ENCODE measurements at regions not wholly inside any gene's neighbourhood (a gene's known extent, or its start where the extent isn't known, plus 50 kb on each side); places are given as distances from the start of the nearest gene placed in this dataset.
A peak's percentile ranks its signal among the peaks of the same experiment; 100 is the strongest.
"Not testable (repeated sequence)": the region's sequence is repeated elsewhere in the genome, so short reads cannot be mapped to it uniquely, and the experiment has no call there.

DNA sequence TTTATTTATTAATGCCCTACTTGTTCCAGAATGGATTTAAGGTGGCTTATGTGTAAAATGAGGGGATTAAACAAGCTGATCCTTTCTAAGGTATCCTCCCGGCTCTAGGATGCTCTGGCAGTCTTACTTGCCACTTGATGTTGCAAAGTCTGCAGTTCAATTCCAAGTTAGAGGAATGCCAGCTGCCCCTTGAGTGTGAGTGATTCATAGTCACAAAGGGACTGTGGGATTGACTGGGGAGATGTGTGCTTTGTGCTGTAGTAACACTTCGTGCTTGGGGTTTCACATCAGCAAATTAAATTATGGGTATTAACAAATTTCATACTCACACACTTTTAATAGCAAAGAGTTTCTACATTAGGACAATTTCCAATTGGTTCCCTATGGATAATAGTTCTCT is 550.8 kb upstream of the CADM1 start:
- no peak for DNase-seq

GRCh38 chr11:116053548-116053919 is 549.3 kb upstream of the CADM1 start:
- no peak for DNase-seq

GRCh38 chr11:116052603-116053547 is 548.7 kb upstream of the CADM1 start:
- DNase-seq, result no peak

- DNase-seq, result no peak
Observed at GRCh38 chr11:116051494-116051893, 547.3 kb upstream of the CADM1 start.

DNA sequence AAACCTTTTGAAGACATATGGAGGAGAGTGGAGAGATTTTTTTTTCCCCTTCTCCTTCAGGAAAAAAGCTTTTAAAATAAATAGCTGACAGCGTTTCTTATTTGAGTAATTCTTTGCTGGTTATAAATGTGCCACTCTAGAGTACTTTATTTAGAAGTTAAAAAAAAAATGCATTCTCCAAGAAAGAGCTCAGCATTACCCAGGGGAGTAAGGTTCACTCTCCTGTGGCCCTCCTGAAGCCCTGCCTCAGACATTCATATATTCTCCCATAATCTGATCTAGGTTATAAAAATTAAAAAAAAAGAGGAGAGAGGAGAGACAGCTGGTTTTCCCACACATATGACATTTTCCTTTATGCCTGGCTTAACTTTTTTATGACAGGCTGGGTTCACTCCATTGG is 545.2 kb upstream of the CADM1 start:
- DNase-seq, result no peak

GRCh38 chr11:116046127-116046526 is 541.9 kb upstream of the CADM1 start:
- no peak for DNase-seq

DNA sequence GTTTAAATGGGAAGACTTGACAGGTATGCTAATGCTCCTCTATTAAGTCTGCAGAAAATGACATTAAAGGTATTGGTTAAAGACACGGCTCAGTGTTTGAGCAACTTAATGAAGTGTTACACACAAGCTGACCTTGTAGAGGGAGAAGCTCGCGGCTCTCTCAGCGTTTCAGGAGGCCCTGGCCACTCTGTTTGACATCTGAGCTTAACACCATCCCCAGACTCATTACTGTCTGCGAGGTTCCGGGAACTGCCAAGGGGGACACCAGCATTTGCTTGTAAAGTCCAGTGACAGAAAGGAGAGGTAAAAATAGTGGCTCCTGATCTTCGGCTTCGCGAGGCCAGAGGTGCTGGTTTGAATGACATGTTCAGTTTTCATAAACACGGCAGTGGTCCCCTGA is 540.7 kb upstream of the CADM1 start:
- DNase-seq, result no peak

- no peak for DNase-seq
Observed at GRCh38 chr11:116044520-116044919, 540.3 kb upstream of the CADM1 start.

DNA sequence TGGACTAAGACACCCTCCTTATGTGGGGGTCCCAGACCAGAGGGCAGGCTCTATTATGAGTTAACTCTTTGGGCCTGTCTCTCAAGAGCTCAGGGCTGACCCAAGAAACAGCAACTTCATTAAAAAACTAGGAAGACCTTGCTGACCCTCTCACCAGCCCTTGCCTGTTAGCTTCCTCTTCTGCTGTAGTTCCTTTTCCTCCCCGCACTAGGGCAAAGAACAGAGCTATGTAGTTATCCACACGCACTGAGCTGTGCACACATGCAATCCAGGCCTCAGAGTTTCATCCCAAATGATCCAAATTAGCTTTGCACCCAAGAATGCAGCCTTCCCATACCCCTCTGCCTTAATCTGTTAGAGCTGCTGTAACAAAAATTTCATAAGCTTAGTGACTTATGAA is 539.6 kb upstream of the CADM1 start:
- DNase-seq, result no peak

DNA sequence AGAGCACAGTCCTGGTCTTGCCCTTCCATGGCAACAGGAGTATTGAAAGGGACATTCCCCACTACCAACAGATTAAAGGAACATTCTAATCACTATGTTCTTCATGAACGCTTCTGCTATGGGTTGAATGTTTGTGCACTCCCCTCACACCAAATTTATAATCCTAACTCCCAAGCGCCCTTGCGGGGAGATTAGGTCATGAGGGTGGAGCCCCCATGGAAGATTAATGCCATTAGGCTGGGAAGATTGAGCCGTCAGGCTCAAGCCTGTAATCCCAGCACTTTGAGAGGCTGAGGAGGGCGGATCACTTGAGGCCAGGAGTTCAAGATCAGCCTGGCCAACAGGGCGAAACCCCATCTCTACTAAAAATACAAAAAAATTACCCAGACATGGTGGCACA is 538.8 kb upstream of the CADM1 start:
- not testable (repeated sequence) for DNase-seq

DNA sequence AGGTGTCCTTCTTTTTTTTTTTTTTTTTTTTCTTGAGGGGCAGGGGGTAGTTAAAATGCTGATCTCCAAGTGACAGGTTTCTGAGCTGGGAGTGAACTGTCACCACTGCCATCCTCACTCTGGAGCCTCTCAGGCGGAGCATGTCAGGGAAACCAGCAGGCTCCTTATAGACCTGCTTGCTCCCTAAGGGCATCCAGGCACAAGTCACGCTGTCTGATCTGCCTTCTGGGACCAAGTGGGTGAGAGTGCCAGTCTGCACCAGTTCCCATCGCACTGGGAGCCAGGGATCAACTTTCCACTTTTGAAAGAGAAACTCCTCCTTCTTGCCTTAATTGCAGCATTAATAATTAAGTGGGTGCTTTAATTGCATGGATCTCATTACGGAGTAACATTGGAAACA is 537.9 kb upstream of the CADM1 start:
- DNase-seq, result no peak

DNA sequence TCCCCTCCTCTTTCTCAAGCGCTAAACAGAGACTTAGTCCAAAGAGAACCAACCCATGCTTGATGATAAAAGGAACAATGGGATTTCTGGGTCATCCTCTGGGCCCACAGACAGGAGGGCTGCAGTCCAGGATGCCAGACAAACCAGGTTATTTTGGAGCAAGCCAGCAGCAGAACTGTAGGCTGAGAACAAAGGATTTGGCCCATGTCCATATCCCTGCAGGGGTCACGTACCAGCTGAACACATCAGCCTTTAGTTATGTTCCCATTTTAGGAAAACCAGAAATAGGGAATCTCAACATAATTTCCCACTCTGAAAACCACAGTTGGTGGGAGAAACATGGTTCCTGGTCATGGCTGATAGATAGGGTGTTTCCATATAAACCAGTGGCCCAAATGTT is 533.6 kb upstream of the CADM1 start:
- no peak for DNase-seq

DNA sequence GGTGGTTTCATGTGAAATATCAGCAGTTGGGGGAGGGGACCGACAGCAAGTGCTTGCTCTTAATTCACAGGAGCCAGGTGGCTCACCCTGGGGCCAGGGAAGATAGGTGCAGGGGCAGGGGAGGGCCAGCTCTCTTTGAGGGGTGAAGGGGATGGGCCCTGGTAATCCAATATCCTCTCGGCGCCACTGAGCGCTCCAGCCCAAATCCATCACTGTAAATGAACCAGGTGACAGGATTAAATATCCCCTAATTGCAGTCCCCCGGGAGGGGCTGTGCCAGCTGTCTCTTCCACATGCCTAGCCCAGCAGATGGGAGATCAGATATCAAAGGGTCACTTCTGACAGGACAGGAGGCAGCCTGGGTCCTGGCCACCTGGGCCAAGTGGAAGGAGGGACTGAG is 531.8 kb upstream of the CADM1 start:
- no peak for DNase-seq

DNA sequence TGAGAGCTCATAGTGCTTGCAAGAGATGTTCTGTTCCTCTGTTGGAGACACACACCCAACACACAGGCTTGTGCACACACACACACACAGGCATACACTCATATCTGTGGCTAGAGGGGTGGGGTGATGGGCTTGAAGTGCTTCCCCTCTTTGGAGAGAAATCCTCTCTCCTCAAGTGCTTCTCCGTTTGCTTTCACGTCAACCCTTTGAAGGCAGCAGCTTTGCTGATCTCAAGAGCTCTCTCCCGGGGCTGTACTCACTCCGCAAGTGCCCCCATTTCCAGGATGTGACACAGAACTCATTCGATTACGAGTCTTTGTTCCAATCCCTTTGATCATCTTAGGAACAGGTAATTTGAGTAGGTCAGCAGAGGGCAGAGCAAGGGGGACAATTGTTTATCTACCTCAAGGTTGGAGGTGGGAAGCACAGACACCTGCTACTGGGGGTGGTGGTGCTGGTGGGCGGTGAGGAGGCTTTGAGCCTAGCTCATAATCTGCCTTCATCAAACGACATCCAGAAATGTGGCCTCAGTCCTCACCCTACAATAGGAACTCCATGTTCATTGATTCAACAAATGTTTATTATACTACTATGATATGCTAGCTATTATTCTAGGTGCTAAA is 529.8 kb upstream of the CADM1 start:
- no peak for DNase-seq

DNA sequence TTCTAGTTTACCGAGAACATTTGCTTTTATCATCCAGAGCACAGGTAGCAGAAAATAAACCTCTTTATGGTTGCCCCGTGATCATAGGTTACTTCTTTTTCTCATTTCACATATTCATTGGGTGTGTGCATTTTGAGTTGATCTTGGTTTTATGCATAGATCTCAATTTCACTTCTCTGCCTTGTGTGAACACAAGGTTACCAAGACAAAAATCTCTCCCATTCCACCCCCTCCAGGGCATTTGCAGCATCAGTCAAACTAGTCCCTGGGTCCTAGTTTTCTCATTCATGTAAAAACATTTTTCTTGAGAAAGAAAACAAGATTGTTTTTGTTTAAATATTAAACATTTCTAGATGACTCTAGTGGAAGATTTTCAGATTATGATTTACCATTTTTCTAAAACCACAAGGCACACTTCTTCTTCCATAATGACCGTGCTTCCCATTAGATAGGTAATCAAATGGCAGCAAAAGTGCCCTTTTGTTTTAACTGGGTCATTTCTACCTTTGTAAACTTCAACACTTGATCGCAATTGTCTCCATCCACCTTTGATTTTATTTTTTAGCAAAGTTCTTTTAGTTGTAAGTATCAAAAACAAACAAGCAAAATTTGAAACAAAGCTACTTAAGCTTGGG is 526.6 kb upstream of the CADM1 start:
- DNase-seq, result no peak

DNA sequence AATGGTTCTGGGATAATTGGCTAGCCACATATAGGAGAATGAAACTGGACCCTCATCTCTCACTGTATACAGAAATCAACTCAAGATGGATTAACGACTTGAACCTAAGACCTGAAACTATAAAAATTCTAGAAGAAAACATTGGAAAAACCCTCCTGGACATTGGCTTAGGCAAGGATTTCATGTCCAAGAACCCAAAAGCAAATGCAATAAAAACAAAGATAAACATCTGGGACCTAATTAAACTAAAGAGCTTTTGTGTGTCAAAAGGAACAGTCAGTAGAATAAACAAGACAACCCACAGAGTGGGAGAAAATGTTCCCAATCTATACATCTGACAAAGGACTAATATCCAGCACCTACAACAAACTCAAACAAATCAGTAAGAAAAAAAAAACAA is 524.3 kb upstream of the CADM1 start:
- not testable (repeated sequence) for DNase-seq

DNA sequence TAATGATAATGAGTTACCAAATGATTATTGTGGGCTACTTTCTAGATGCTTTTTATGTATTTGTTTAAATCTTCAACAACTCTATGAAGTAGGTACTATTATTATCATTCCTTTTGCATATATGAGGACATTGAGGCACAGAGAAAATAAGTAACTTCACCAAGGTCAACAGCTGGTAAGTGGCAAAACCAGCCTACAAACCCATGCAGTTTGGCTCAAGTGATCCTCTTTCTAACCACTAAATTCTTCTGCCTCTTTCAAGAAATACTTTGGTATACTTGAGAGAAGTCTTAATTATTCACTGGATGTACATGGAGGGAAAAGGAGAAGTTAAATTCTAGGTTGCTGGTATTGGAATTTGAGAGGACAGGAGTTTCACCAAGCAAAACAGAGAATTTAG is 495.2 kb upstream of the CADM1 start:
- no peak for DNase-seq

DNA sequence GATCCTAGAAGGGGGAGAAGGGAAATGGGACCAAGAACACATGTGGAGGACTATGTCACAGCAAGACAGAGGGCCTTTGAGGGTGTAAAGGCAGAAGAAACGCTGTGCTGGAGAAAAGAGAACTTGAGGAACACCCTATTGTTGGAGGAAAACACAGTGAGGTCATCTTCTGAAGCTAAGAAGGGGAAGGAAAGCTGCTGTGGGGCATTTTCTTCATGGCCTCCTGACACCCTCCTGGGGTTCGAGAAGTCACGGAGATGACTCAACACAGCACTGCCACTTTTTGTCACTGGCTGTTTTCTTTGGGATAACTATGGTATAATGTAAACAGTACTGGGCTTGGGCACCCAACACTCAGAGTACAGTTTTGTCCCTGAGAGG is 492.6 kb upstream of the CADM1 start:
- no peak for DNase-seq

DNA sequence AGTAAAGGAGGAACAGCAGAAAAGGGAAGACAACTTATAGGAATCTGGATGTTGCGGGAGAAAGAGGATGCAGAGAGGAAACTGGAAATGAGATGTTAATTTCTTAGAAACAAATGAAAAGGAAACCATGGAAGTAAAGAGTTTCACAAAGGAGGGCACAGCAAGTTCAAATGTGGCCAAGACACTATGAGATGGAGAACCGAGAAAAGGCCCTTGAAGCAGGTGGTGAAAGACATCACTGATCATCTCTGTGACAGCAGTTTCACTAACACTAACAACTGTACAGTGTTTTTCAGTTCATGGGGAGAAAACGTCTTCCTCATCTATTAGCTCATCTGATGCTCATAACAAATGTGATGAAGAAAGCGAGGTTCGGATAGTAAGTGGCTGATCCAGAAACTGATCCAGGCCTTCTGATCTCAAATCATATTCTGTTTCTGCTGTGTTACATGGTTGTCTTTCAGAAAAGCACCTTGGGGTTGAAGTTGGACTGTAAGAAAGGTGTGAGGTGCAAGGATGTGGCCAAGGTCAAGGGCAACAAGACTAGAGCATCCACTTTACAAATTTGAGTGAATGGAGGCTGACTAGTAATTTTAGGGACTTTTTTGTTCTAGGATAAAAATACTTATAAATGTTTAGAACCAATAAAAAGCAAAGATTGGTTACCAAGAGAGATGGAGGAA is 492.1 kb upstream of the CADM1 start:
- DNase-seq, result no peak

GRCh38 chr11:115993590-115993989 is 489.4 kb upstream of the CADM1 start:
- DNase-seq, result no peak

- peak; percentile 0 for DNase-seq
Observed at GRCh38 chr11:115990004-115990447, 485.8 kb upstream of the CADM1 start.

DNA sequence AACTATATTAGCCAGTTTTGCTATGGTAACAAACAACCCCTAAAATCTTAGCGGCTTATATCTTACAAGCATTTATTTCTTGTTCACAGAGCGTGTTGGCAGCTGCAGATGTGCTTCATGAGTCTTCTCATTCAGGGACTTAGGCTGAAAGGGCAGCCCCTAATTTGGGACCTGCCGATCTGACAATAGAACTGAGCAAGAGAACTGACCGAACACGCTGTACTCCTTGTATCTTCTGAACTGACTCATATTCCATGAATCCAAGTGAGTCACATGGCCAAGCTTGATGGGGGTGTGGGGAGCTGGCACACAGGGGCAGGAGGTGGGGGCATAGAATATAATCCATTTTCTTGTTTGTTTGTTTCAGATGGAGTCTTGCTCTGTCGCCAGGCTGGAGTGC is 481.7 kb upstream of the CADM1 start:
- DNase-seq, result no peak

DNA sequence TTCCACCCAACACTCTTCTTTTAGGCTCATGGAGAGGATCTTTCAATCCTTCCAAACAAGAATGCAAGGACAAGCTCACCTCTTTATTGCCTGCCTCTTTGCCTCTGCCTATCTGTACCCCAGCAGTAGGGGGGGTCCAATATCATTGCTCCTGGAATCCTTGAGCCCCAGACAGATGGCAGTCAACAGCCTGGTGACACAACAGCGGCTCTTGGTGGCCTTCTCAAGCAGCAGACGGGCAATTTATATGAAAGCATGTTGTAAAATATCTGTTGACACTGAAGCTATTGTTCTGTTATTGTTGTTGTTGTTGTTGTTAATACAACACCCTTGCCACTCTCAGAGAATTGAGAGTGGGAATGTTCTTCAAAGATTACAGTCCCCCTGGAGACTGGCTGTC is 480.0 kb upstream of the CADM1 start:
- no peak for DNase-seq
